WTC11 (cell line): ENCODE measurements at regions not wholly inside any gene's neighbourhood (a gene's known extent, or its start where the extent isn't known, plus 50 kb on each side); places are given as distances from the start of the nearest gene placed in this dataset.

ENCODE experiments used
- ATAC-seq: fragments of 200-7000 bp; cut with Tn5 transposase; 2 replicates; pipeline ENCODE4 v1.10.0; 2021; ENCODE audit warnings: mild to moderate bottlenecking, moderate library complexity
- CTCF ChIA-PET: fragments of 300-600 bp; sonication (Branson Sonifier 250); formaldehyde crosslinking; loops from one replicate; lab custom pipeline; 2021; ENCODE audit warnings: antibody characterized with exemption; lab: Charles Lee
- POLR2A ChIA-PET: fragments of 350-600 bp; sonication (Branson Sonifier 250); formaldehyde crosslinking; loops from one replicate; lab custom pipeline; 2021; ENCODE audit warnings: antibody characterized with exemption; lab: Charles Lee
- DNase-seq: peaks from one replicate; pipeline ENCODE4 v3.0.0; 2021; ENCODE audit warnings: low spot score
- H3K27ac Mint-ChIP-seq: 2 replicates; pipeline ENCODE4 v1.8.0; 2021; ENCODE audit warnings: mixed read lengths
- H3K27me3 Mint-ChIP-seq: 2 replicates; pipeline ENCODE4 v1.8.0; 2021; ENCODE audit warnings: low read depth, mild to moderate bottlenecking, moderate library complexity, mixed read lengths
- H3K36me3 Mint-ChIP-seq: 2 replicates; pipeline ENCODE4 v1.8.0; 2021; ENCODE audit warnings: mixed read lengths
- H3K4me1 Mint-ChIP-seq: 2 replicates; pipeline ENCODE4 v1.8.0; 2022; ENCODE audit warnings: mixed read lengths
- H3K4me3 Mint-ChIP-seq: 2 replicates; pipeline ENCODE4 v1.8.0; 2021; ENCODE audit warnings: mild to moderate bottlenecking, moderate library complexity, mixed read lengths
- H3K9me3 Mint-ChIP-seq: 2 replicates; pipeline ENCODE4 v1.8.0; 2021; ENCODE audit warnings: mixed read lengths
- ELF4 ChIP-seq: sonication (generic); formaldehyde crosslinking; IDR thresholded peaks from 2 replicates; pipeline ENCODE4 v1.8.1; 2022; ENCODE audit warnings: low read depth, mild to moderate bottlenecking, moderate library complexity, missing genetic modification reagents
- GRHL2 ChIP-seq: fragments of 250-450 bp; sonication (Bioruptor Pico); IDR thresholded peaks from 2 replicates; pipeline ENCODE4 v1.8.0; 2022; ENCODE audit warnings: mild to moderate bottlenecking, moderate library complexity; ENCODE audit not compliant: insufficient replicate concordance, severe bottlenecking
- GTF2I ChIP-seq: fragments of 250-450 bp; sonication (Bioruptor Pico); conservative IDR thresholded peaks from 2 replicates; pipeline ENCODE4 v1.4.0; 2021; ENCODE audit warnings: mild to moderate bottlenecking
- HMGA2 ChIP-seq: fragments of 250-450 bp; sonication (Bioruptor Pico); IDR thresholded peaks from 2 replicates; pipeline ENCODE4 v1.4.0; 2021; ENCODE audit warnings: mild to moderate bottlenecking, moderate library complexity
- IRF2 ChIP-seq: sonication (generic); formaldehyde crosslinking; IDR thresholded peaks from 2 replicates; pipeline ENCODE4 v1.8.0; 2022; ENCODE audit warnings: low read depth, missing genetic modification reagents, borderline replicate concordance
- JUN ChIP-seq: sonication (generic); formaldehyde crosslinking; IDR thresholded peaks from 2 replicates; pipeline ENCODE4 v1.8.0; 2023; ENCODE audit warnings: mild to moderate bottlenecking, missing genetic modification reagents
- NFYB ChIP-seq: sonication (generic); formaldehyde crosslinking; conservative IDR thresholded peaks from 2 replicates; pipeline ENCODE4 v1.8.0; 2022; ENCODE audit warnings: low read depth, missing genetic modification reagents
- OVOL2 ChIP-seq: fragments of 250-450 bp; sonication (Bioruptor Pico); IDR thresholded peaks from 2 replicates; pipeline ENCODE4 v1.9.0; 2021; ENCODE audit warnings: mild to moderate bottlenecking, borderline replicate concordance
- TEAD1 ChIP-seq: sonication (generic); formaldehyde crosslinking; IDR thresholded peaks from 2 replicates; pipeline ENCODE4 v1.8.0; 2022; ENCODE audit warnings: mild to moderate bottlenecking, missing genetic modification reagents
- ZBTB21 ChIP-seq: sonication (generic); formaldehyde crosslinking; IDR thresholded peaks from 2 replicates; pipeline ENCODE4 v1.8.1; 2023; ENCODE audit warnings: mild to moderate bottlenecking, missing genetic modification reagents, borderline replicate concordance
- ZNF219 ChIP-seq: sonication (generic); formaldehyde crosslinking; IDR thresholded peaks from 2 replicates; pipeline ENCODE4 v1.8.0; 2023; ENCODE audit warnings: missing genetic modification reagents, mild to moderate bottlenecking, borderline replicate concordance
- TF ChIP-seq, protein P1 (sequence below): sonication (generic); formaldehyde crosslinking; IDR thresholded peaks from 2 replicates; pipeline ENCODE4 v1.8.0; 2022; ENCODE audit warnings: mild to moderate bottlenecking, missing genetic modification reagents
- TF ChIP-seq, protein P2 (sequence below): fragments of 250-450 bp; sonication (Bioruptor Pico); IDR thresholded peaks from 2 replicates; pipeline ENCODE4 v1.8.0; 2021; ENCODE audit warnings: mild to moderate bottlenecking
- TF ChIP-seq, protein P3 (sequence below): sonication (generic); formaldehyde crosslinking; IDR thresholded peaks from 2 replicates; pipeline ENCODE4 v1.8.1; 2023; ENCODE audit warnings: mild to moderate bottlenecking, moderate library complexity, missing genetic modification reagents
- TF ChIP-seq, protein P4 (sequence below): sonication (generic); formaldehyde crosslinking; IDR thresholded peaks from 2 replicates; pipeline ENCODE4 v1.8.1; 2023; ENCODE audit warnings: mild to moderate bottlenecking, missing genetic modification reagents
- TF ChIP-seq, protein P5 (sequence below): sonication (generic); formaldehyde crosslinking; IDR thresholded peaks from 2 replicates; pipeline ENCODE4 v1.8.0; 2023; ENCODE audit warnings: missing genetic modification reagents
- TF ChIP-seq, protein P6 (sequence below): sonication (generic); formaldehyde crosslinking; IDR thresholded peaks from 2 replicates; pipeline ENCODE4 v1.8.0; 2023; ENCODE audit warnings: mild to moderate bottlenecking, missing genetic modification reagents

DNA sequence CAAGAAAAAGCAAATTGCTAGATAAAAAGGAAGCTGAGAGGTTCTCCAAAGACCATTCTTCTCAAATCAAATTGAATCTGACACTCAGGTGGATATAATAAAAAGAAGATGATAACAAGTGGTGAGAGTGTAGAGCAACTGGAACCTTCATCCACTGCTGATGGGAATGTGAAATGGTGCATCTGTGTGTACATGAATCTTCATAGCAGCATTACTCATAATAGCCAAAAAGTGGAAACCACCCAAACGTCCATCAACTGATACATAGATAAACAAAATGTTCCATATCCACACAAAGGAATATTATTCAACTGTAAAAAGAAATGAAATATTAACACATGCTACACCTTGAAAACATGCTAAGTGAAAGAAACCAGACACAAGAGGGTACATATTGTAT, 357.2 kb upstream of the EPHA4 start (continued):
- TF ChIP-seq ELF4 (CRISPR knock-in tag) = no peak
- TF ChIP-seq, protein P1, sequence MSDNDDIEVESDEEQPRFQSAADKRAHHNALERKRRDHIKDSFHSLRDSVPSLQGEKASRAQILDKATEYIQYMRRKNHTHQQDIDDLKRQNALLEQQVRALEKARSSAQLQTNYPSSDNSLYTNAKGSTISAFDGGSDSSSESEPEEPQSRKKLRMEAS (CRISPR knock-in tag) = no peak
- TF ChIP-seq, protein P2, sequence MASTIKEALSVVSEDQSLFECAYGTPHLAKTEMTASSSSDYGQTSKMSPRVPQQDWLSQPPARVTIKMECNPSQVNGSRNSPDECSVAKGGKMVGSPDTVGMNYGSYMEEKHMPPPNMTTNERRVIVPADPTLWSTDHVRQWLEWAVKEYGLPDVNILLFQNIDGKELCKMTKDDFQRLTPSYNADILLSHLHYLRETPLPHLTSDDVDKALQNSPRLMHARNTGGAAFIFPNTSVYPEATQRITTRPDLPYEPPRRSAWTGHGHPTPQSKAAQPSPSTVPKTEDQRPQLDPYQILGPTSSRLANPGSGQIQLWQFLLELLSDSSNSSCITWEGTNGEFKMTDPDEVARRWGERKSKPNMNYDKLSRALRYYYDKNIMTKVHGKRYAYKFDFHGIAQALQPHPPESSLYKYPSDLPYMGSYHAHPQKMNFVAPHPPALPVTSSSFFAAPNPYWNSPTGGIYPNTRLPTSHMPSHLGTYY (CRISPR knock-in tag) = no peak
- TF ChIP-seq, protein P3, sequence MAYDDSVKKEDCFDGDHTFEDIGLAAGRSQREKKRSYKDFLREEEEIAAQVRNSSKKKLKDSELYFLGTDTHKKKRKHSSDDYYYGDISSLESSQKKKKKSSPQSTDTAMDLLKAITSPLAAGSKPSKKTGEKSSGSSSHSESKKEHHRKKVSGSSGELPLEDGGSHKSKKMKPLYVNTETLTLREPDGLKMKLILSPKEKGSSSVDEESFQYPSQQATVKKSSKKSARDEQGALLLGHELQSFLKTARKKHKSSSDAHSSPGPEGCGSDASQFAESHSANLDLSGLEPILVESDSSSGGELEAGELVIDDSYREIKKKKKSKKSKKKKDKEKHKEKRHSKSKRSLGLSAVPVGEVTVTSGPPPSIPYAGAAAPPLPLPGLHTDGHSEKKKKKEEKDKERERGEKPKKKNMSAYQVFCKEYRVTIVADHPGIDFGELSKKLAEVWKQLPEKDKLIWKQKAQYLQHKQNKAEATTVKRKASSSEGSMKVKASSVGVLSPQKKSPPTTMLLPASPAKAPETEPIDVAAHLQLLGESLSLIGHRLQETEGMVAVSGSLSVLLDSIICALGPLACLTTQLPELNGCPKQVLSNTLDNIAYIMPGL (CRISPR knock-in tag) = no peak
- TF ChIP-seq, protein P4, sequence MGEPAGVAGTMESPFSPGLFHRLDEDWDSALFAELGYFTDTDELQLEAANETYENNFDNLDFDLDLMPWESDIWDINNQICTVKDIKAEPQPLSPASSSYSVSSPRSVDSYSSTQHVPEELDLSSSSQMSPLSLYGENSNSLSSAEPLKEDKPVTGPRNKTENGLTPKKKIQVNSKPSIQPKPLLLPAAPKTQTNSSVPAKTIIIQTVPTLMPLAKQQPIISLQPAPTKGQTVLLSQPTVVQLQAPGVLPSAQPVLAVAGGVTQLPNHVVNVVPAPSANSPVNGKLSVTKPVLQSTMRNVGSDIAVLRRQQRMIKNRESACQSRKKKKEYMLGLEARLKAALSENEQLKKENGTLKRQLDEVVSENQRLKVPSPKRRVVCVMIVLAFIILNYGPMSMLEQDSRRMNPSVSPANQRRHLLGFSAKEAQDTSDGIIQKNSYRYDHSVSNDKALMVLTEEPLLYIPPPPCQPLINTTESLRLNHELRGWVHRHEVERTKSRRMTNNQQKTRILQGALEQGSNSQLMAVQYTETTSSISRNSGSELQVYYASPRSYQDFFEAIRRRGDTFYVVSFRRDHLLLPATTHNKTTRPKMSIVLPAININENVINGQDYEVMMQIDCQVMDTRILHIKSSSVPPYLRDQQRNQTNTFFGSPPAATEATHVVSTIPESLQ (CRISPR knock-in tag) = no peak

DNA sequence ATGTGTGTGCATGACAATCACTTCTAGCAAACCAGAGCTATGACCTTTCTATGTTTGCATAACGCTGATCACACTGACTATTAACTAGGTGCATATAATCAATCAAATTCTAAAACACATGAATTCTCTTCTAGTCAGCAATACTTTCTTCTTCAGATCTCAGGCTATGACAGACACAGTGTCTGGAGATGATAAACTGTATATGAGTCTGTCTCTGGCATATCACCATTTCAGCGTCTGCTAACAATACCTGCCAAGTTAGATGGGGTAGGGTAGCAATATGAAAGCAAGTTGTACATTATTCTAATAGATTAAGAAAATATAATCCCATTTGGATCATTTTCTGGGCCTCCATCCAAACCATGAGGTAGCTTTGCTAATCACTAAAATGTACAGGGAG, 354.2 kb upstream of the EPHA4 start:
- Mint-ChIP-seq H3K27me3 (no peaks in the 10 kb centered on the region), H3K36me3 (no peaks in the 10 kb centered on the region), H3K27ac (no peak overlapping the region), H3K9me3 (no peaks in the 10 kb centered on the region), H3K4me1 (peaks cover 4% of the 10 kb centered on the region), H3K4me3 (no peak overlapping the region)
- ChIA-PET POLR2A (interaction anchor here (0.7 kb wide), 1 partner anchor 297 kb away, joined by 3 read pairs; no protein-coding TSS in a partner anchor), CTCF (no interaction called here)
- no peak for DNase-seq
- no peak for ATAC-seq
- TF ChIP-seq ZNF219 (CRISPR knock-in tag) (no peak), GRHL2 (CRISPR knock-in tag) (no peak), TEAD1 (CRISPR knock-in tag) (no peak)
- TF ChIP-seq, all 79 proteins: peak for 0

DNA sequence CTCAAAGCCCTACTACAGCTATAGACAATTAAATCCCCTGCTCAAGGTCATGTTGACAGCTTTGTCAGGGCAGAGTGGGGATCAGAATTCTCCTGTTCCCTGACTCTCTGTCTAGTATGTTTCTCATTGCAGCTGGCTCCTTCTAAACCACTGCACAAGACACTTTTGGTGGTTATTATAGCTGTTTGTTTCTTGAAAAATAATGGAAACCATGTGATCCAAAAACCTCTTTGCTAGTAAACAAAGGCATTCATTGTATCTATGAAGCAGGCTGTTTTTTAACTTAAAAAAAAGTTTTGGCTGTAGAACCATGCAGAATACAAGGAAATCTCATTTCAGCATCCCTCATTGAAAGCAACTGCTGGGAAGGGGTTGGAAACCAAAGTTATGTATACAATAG, 352.5 kb upstream of the EPHA4 start:
- ChIA-PET POLR2A (no interaction called here), CTCF (no interaction called here)
- H3K27me3 Mint-ChIP-seq = no peaks in the 10 kb centered on the region
- peaks cover 4% of the 10 kb centered on the region for H3K4me1 Mint-ChIP-seq
- no peak overlapping the region for H3K4me3 Mint-ChIP-seq
- H3K27ac Mint-ChIP-seq = no peak overlapping the region
- TF ChIP-seq, protein P5, sequence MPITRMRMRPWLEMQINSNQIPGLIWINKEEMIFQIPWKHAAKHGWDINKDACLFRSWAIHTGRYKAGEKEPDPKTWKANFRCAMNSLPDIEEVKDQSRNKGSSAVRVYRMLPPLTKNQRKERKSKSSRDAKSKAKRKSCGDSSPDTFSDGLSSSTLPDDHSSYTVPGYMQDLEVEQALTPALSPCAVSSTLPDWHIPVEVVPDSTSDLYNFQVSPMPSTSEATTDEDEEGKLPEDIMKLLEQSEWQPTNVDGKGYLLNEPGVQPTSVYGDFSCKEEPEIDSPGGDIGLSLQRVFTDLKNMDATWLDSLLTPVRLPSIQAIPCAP = no peak
- TF ChIP-seq, protein P6, sequence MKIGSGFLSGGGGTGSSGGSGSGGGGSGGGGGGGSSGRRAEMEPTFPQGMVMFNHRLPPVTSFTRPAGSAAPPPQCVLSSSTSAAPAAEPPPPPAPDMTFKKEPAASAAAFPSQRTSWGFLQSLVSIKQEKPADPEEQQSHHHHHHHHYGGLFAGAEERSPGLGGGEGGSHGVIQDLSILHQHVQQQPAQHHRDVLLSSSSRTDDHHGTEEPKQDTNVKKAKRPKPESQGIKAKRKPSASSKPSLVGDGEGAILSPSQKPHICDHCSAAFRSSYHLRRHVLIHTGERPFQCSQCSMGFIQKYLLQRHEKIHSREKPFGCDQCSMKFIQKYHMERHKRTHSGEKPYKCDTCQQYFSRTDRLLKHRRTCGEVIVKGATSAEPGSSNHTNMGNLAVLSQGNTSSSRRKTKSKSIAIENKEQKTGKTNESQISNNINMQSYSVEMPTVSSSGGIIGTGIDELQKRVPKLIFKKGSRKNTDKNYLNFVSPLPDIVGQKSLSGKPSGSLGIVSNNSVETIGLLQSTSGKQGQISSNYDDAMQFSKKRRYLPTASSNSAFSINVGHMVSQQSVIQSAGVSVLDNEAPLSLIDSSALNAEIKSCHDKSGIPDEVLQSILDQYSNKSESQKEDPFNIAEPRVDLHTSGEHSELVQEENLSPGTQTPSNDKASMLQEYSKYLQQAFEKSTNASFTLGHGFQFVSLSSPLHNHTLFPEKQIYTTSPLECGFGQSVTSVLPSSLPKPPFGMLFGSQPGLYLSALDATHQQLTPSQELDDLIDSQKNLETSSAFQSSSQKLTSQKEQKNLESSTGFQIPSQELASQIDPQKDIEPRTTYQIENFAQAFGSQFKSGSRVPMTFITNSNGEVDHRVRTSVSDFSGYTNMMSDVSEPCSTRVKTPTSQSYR (CRISPR knock-in tag) = no peak
- TF ChIP-seq IRF2 (CRISPR knock-in tag) = no peak
- TF ChIP-seq NFYB (CRISPR knock-in tag) = no peak
- no peak for TF ChIP-seq ZBTB21
- TF ChIP-seq HMGA2 = no peak
- no peak for TF ChIP-seq GTF2I (CRISPR knock-in tag)
- TF ChIP-seq JUN (CRISPR knock-in tag) = no peak
- TF ChIP-seq OVOL2 (CRISPR knock-in tag) = no peak
- no peaks in the 10 kb centered on the region for H3K9me3 Mint-ChIP-seq
- no peaks in the 10 kb centered on the region for H3K36me3 Mint-ChIP-seq
- no peak for ATAC-seq
- DNase-seq = no peak
